Activated CD4-positive, alpha-beta T cell treated with anti-CD3 and anti-CD28 coated beads, Interleukin-2, Interleukin-4, amounts not matched to agents 100 ng/mL and 50 ng/mL, durations not matched to agents 16 hours and 8 hours (primary cell): ENCODE measurements at regions not wholly inside any gene's neighbourhood (a gene's known extent, or its start where the extent isn't known, plus 50 kb on each side); places are given as distances from the start of the nearest gene placed in this dataset.
"Not testable (repeated sequence)": the region's sequence is repeated elsewhere in the genome, so short reads cannot be mapped to it uniquely, and the experiment has no call there.

ENCODE experiments used
- DNase-seq: peaks from one replicate; pipeline ENCODE4 v3.0.0-alpha.2; 2020; ENCODE audit warnings: low spot score

- no peak for DNase-seq
Measured at GRCh38 chr2:225814554-225814953, 415.0 kb downstream of the NYAP2 start.

- DNase-seq, result no peak
Measured at GRCh38 chr2:225806105-225806504, 406.6 kb downstream of the NYAP2 start.

GRCh38 chr2:225802076-225802475 is 402.6 kb downstream of the NYAP2 start:
- DNase-seq, result not testable (repeated sequence)

DNA sequence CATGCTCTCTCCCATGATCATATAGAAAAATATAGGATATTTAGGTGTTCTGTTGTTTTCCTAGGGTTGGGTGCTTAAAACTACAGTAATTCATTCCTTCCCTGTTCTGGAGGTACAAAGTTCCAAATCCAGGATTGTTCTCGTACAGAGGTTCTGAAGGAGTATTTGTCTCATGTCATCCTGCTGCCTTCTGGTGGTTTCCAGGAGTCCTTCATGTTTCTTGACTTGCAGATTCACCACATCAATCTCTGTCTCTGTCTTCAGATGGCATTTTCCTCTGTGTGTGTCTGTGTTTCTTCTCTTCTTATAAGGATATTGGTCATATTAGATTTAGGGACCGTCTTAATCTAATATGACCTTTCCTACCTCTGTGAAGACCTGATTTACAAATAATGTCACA is 397.9 kb downstream of the NYAP2 start:
- no peak for DNase-seq

DNA sequence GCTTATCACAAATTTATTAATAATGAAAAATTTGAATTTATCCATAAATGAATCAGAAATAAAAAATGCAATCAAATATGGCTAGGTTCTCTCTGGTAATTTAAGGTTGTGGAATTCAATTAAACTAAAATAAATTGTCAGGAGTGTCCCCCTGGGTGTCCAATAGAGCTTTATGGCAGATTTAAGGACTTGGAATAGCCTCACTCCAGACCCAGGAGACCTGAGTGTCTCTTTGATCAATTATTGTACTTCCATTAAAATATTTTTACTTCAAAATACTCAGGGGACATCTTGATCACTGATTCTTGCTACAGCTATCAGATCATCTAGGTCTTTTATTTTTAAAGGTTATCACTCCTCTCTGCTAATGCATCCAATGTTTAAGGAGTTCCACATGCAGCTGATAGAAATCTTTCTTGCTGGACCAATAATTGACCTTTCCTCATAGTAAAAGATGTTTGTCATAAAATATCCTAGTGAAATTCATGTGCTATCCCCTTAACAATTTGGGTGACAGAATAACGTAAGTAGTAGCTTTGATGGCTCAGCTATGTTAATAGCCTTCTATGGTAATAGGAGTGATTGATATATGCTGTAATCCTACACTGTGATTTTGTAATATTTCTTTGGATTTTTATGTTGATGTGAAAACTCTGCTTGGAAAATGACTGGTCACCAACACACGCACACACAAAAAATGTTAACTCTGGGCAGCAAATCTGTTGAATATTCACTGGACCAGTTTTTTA is 395.3 kb downstream of the NYAP2 start:
- no peak for DNase-seq

DNA sequence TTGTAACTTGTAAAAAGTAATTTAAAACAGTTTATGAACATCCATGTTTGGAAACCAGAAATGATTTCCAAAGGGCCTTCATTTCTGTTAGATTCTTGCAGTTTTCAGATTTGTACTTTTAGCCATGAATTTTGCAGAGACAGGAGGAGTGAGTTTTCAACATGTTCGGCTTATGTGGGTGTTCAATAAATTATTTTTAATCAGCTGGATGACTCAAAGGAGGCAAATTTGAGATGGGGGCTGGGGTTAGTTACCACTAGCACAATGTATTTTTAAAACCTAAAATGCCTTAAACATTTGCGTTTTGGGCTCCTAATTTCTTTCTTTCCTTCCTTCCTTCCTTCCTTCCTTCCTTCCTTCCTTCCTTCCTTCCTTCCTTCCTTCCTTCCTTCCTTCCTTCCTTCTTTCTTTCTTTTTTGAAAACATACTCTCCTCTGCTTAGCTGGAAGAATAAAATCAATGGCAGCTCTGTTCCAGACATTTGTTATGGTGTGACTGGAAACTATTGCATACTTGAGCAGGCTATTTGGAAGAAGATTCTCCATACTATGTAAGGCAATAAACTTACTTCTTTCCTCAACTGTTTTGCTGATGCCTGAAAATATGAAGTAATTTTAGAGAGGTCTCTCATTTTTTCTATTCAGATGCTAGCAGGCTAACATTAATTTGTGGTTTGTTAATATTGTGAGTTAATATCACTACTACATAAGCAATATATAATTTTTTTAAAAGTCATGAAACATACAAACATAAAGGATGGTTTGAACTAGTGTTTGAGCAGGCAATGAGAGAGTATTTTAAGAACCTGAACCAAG is 394.4 kb downstream of the NYAP2 start:
- DNase-seq, result no peak

DNA sequence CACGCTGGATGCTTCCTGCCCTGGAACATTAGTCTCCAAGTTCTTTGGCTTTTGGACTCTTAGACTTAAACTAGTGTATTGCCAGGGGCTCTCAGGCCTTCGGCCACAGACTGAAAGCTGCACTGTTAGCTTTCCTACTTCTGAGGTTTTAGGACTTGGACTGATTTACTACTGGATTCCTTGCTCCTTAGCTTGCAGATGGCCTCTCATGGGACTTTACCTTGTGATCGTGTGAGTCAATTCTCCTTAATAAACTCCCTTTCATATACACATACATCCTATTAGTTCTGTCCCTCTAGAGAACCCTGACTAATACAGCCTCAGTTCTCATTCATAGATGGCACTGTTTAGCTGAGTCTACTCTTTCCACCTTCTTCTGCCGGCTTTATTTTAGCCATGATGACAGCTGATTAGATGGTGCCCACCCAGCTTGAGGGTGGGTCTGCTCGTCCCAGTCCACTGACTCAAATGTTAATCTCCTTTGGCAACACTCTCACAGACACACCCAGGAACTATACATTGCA is 389.1 kb downstream of the NYAP2 start:
- no peak for DNase-seq

- DNase-seq, result no peak
Measured at GRCh38 chr2:225787497-225787896, 388.0 kb downstream of the NYAP2 start.

- DNase-seq, result no peak
Measured at GRCh38 chr2:225781991-225782390, 382.5 kb downstream of the NYAP2 start.

- DNase-seq, result no peak
Measured at GRCh38 chr2:225781145-225781544, 381.6 kb downstream of the NYAP2 start.

- no peak for DNase-seq
Measured at GRCh38 chr2:225779829-225780228, 380.3 kb downstream of the NYAP2 start.

DNA sequence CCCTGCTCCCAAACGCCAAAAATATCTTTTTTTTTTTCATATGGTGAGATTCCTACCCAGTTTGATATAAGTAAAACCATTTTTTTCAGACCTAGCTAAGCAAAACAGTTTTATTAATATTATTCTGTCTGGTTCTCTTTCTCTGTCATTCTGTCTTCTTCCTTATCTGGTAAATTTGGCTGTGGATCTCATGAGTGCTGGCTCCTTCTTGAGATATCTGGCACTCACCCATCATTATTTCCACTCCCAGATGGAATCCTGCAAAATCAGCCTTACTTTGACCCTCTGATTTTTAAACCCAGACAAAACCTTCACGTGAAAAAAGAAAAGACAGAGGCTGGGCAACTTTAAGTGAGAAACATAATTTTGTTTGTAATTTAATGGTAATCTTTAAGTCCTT is 373.6 kb downstream of the NYAP2 start:
- DNase-seq, result no peak

GRCh38 chr2:225771701-225772100 is 372.2 kb downstream of the NYAP2 start:
- DNase-seq, result no peak

DNA sequence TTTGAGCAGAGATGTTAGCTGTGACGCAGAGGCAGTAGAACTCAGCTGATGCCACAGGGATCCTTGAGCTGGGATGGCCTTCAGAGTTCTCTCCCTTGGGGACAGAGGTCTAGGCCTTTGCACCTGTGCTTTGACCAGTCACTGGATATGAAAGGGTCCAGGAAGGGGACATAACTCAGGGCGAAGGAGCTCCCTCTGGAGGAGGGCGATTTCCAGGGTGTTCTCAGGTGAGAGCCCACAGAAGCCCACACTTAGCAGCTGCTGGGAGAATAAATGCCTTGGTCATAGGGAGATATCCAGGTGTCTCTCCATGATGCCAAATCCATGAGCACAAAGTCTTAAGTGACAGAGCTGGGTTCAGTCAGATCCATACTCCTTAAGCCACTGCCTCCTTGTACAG is 369.2 kb downstream of the NYAP2 start:
- no peak for DNase-seq

GRCh38 chr2:225766431-225766830 is 366.9 kb downstream of the NYAP2 start:
- no peak for DNase-seq

GRCh38 chr2:225765820-225766219 is 366.3 kb downstream of the NYAP2 start:
- no peak for DNase-seq

- no peak for DNase-seq
Measured at GRCh38 chr2:225764346-225764745, 364.8 kb downstream of the NYAP2 start.

- DNase-seq, result no peak
Measured at GRCh38 chr2:225763711-225764110, 364.2 kb downstream of the NYAP2 start.

DNA sequence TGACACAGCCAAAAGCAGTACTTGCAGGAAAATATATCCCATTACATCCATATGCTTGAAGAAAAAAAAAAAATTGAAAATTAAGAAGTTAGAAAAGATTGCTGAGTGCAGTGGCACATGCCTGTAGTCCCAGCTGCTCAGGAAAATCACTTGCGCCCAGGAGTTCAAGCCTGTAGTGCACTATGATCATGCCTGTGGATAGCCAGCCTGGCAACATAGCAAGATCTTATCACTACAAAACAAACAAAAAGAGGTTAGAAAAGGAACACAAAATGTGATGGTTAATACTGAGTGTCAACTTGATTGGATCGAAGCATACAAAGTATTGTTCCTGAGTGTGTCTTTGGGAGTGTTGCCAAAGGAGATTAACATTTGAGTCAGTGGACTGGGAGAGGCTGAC is 361.9 kb downstream of the NYAP2 start:
- DNase-seq, result no peak

- no peak for DNase-seq
Measured at GRCh38 chr2:225757248-225757647, 357.7 kb downstream of the NYAP2 start.

- no peak for DNase-seq
Measured at GRCh38 chr2:225756198-225756597, 356.7 kb downstream of the NYAP2 start.

GRCh38 chr2:225748609-225749008 is 349.1 kb downstream of the NYAP2 start:
- DNase-seq, result no peak

DNA sequence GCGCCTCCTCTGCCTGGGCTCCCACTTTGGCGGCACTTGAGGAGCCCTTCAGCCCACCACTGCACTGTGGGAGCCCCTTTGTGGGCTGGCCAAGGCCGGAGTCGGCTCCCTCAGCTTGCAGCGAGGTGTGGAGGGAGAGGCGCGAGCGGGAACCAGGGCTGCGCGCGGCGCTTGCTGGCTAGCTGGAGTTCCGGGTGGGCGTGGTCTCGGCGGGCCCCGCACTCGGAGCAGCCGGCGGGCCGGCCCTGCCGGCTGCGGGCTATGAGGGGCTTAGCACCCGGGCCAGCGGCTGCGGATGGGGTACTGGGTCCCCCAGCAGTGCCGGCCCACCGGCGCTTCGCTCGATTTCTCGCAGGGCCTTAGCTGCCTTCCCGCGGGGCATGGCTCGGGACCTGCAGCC is 344.5 kb downstream of the NYAP2 start:
- not testable (repeated sequence) for DNase-seq
